ENCODE measurements at regions not wholly inside any gene's neighbourhood (a gene's known extent, or its start where the extent isn't known, plus 50 kb on each side); places are given as distances from the start of the nearest gene placed in this dataset.

DNA sequence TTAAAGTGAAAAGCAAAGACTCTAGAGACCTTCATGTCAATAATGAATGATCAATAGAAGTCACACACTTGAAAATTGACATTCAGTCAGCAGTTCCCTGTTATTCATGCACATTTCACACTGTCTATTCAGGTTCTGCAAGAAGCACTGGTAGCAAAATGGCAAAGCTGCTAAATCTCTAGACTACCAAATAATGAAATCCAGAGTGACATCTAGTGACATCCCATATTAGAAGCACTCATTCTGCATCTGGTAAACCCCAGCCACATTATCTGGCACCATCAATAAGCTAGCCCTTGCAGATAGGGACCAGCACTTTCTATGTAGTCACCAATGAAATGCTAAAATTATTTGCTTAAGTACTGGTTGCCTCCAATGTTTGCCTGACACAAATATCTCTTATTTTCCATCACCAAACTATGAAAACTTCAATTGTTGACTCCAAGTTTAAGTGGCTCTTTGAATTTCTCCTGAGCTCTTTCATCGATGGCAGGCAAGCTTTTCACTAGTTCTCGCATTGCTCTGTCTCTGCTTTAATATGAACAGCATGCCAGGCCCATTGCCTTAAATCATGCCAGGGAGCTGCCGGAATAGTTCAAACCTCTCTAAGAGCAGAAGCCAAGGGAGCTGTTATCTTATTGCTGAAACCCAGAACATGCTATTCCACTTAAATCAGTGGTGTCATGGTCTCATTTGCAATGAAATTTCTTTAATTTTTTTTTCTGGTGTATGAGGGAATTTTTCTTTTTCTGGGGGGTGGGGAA is 409.9 kb downstream of the MZT1 start:
- 95 to 96% methylated on average over 3 of the region's 3 CpGs for WGBS, 2 experiments
- Histone ChIP-seq H3K4me1 (ENCODE audit: control insufficient read depth, insufficient read depth, low read length) (no peaks in the 10 kb centered on the region), H3K27ac (ENCODE audit: insufficient read depth, low read depth, low read length, poor library complexity, severe bottlenecking) (no peak overlapping the region), H3K36me3 (ENCODE audit: control insufficient read depth, insufficient read depth, low read length) (no peaks in the 10 kb centered on the region), H3K27me3 (ENCODE audit: control insufficient read depth, insufficient read depth, low read length, poor library complexity, severe bottlenecking) (no peaks in the 10 kb centered on the region), H3K4me3 (ENCODE audit: insufficient read depth, low read depth, low read length) (no peak overlapping the region), H3K9me3 (ENCODE audit: control insufficient read depth, low read length) (no peaks in the 10 kb centered on the region)

DNA sequence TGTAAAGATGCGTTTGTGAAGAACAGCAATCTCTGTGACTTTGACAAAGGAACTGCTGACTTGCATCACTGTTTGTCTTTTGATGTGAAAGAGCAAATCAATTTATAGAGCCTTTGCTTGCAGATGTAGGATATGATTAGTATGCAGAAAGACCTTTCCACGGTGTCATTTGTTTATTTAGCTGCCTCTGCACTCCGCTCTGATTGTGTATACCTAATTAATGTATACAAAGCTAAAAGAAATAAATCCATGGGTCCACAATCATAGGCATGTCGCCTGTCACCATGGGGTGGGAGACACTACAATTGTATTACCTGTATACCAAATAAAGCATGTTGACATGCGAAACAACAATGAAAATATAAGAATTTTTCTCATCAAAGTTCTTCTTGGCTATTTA is 410.7 kb downstream of the MZT1 start:
- no peaks in the 10 kb centered on the region for H3K9me3 ChIP-seq (ENCODE audit: control insufficient read depth, low read length)
- H3K4me1 ChIP-seq (ENCODE audit: control insufficient read depth, insufficient read depth, low read length) = no peaks in the 10 kb centered on the region
- H3K36me3 ChIP-seq (ENCODE audit: control insufficient read depth, insufficient read depth, low read length) = no peaks in the 10 kb centered on the region
- H3K4me3 ChIP-seq (ENCODE audit: insufficient read depth, low read depth, low read length) = no peak overlapping the region
- WGBS, 2 experiments = 91 to 97% methylated on average over 2 to 4 of the region's 5 CpGs
- no peak overlapping the region for H3K27ac ChIP-seq (ENCODE audit: insufficient read depth, low read depth, low read length, poor library complexity, severe bottlenecking)
- H3K27me3 ChIP-seq (ENCODE audit: control insufficient read depth, insufficient read depth, low read length, poor library complexity, severe bottlenecking) = no peaks in the 10 kb centered on the region

DNA sequence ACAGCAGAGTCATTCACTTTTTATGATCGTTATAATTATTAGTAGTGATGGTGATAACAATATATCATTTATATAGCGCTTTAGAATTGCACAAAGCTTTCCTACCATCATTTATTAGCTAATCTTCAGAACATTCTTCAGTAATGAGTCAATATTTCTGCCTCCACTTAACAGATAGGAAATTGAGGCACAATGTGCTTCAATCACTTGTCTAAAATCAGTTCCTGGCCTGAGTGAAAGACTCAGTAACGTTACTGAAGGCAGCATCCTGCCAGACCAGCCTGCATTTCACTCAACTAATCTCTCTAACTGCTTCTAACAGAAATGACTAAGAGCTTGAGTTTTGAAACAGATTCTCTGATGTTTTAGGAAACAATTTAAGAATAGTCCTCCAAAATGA is 412.1 kb downstream of the MZT1 start:
- Histone ChIP-seq H3K4me1 (ENCODE audit: control insufficient read depth, insufficient read depth, low read length) (no peaks in the 10 kb centered on the region), H3K4me3 (ENCODE audit: insufficient read depth, low read depth, low read length) (no peak overlapping the region), H3K9me3 (ENCODE audit: control insufficient read depth, low read length) (no peaks in the 10 kb centered on the region), H3K27me3 (ENCODE audit: control insufficient read depth, insufficient read depth, low read length, poor library complexity, severe bottlenecking) (no peaks in the 10 kb centered on the region), H3K36me3 (ENCODE audit: control insufficient read depth, insufficient read depth, low read length) (no peaks in the 10 kb centered on the region), H3K27ac (ENCODE audit: insufficient read depth, low read depth, low read length, poor library complexity, severe bottlenecking) (no peak overlapping the region)
- WGBS, 2 experiments = 93% methylated on average over 2 of the region's 3 CpGs

DNA sequence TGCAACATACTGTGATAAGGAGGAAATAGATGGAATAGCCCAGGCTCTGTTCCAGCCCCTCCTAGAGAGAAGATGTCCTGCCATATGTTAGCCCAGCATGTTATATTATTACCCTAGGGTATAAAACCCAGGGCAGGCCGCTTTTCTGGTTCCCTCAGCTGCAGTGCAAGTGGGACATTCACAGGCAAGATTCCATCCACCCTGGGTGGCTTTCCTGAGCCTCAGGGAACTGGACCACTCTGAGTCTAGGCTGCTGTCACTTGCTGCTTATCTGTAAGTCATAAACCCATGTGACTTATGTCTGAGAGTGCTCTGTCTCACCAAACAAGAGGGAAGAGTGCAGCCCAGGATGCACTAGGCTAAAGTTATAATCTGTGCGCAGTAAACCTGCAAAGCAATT is 413.2 kb downstream of the MZT1 start:
- H3K9me3 ChIP-seq (ENCODE audit: control insufficient read depth, low read length) = no peaks in the 10 kb centered on the region
- H3K27ac ChIP-seq (ENCODE audit: insufficient read depth, low read depth, low read length, poor library complexity, severe bottlenecking) = no peak overlapping the region
- WGBS, 2 experiments = 91 to 94% methylated on average over 2 of the region's 2 CpGs
- H3K4me3 ChIP-seq (ENCODE audit: insufficient read depth, low read depth, low read length) = no peak overlapping the region
- H3K36me3 ChIP-seq (ENCODE audit: control insufficient read depth, insufficient read depth, low read length) = no peaks in the 10 kb centered on the region
- no peaks in the 10 kb centered on the region for H3K27me3 ChIP-seq (ENCODE audit: control insufficient read depth, insufficient read depth, low read length, poor library complexity, severe bottlenecking)
- H3K4me1 ChIP-seq (ENCODE audit: control insufficient read depth, insufficient read depth, low read length) = no peaks in the 10 kb centered on the region

DNA sequence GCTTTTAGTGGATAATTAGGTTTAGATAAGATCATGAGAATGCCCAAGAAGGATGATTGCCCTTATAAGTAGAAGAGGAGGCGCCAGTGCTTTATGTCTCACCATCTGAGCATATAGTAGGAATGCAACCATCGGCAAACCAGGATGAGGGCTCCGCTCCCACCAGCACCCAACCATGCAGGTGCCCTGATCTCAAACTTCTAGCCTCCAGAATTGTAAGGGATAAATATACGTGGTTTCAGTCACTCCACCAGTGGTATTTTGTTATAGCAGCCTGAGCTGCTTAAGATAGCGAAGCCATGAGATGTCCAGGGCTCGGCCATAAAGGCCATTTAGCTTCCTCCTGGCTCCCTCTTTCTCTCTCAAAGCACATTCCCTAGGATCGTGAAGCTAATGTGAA is 413.9 kb downstream of the MZT1 start:
- Histone ChIP-seq H3K27ac (ENCODE audit: insufficient read depth, low read depth, low read length, poor library complexity, severe bottlenecking) (no peak overlapping the region), H3K9me3 (ENCODE audit: control insufficient read depth, low read length) (no peaks in the 10 kb centered on the region), H3K4me1 (ENCODE audit: control insufficient read depth, insufficient read depth, low read length) (no peaks in the 10 kb centered on the region), H3K4me3 (ENCODE audit: insufficient read depth, low read depth, low read length) (no peak overlapping the region), H3K27me3 (ENCODE audit: control insufficient read depth, insufficient read depth, low read length, poor library complexity, severe bottlenecking) (no peaks in the 10 kb centered on the region), H3K36me3 (ENCODE audit: control insufficient read depth, insufficient read depth, low read length) (no peaks in the 10 kb centered on the region)
- WGBS, 2 experiments = 93 to 96% methylated on average over 7 of the region's 7 CpGs

DNA sequence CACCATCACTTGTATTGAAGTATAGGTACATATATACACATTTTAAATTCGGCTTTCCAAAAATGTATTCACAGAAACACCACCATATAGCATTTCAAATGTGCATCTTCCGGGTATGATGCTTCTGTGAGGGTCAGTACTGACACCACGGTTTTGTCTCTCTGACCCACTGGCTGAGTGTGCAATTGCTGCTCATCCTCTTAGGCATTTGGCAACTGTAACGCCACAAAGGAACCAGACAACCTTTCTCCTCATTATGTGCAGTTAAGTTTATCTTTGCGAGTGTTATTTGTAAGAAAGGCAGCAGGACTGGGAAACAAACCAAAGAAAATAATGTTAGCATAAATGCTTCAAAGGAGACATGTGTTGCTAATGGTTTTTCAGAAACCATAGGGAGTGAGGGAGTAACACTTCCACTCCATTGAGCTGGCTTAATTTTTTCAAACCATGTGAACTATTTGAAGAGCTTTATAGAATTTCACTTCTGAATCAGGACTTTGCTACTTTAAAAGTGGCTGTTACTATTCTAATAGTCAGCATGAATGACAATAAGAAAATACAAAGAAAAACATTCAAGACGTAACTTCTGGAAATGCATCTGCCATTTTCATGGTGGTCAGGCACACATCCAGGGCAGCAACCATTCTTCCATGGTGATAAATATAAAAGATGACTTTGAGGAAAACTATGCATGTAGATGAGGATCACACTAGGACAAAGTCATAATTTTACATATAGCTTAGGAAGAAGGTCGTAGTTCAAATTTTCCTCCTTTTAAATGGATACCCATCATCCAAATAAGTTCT is 423.3 kb downstream of the MZT1 start:
- H3K27ac ChIP-seq (ENCODE audit: insufficient read depth, low read depth, low read length, poor library complexity, severe bottlenecking) = no peak overlapping the region
- WGBS, 2 experiments = 89 to 94% methylated on average over 6 of the region's 7 CpGs
- no peak overlapping the region for H3K4me3 ChIP-seq (ENCODE audit: insufficient read depth, low read depth, low read length)

DNA sequence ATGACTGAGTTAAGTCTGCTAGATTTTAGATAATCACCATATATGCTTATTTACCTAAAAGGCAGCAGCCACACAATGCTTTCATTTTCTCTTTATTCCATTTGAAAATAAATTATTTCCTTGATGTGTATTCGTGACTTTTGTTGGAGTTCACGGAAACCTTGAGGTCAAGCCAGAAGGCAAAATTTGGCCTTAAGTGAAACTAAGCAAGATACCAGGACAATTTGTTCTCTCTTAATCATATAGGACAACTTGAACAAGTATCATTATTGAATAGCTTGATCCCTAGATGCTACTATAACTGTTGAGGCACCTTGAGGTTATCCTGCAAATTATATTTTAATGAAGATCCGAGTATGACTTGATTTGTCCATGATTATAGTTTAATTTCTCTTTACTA is 429.2 kb upstream of the DACH1 start:
- 97 to 100% methylated on average over 2 to 3 of the region's 3 CpGs for WGBS, 2 experiments
- Histone ChIP-seq H3K4me1 (ENCODE audit: control insufficient read depth, insufficient read depth, low read length) (no peaks in the 10 kb centered on the region), H3K4me3 (ENCODE audit: insufficient read depth, low read depth, low read length) (no peak overlapping the region)

More for the DNA sequence above, 423.3 kb downstream of the MZT1 start:
- no peaks in the 10 kb centered on the region for H3K9me3 ChIP-seq (ENCODE audit: control insufficient read depth, low read length)
- H3K27me3 ChIP-seq (ENCODE audit: control insufficient read depth, insufficient read depth, low read length, poor library complexity, severe bottlenecking) = no peaks in the 10 kb centered on the region
- no peaks in the 10 kb centered on the region for H3K4me1 ChIP-seq (ENCODE audit: control insufficient read depth, insufficient read depth, low read length)
- no peaks in the 10 kb centered on the region for H3K36me3 ChIP-seq (ENCODE audit: control insufficient read depth, insufficient read depth, low read length)

DNA sequence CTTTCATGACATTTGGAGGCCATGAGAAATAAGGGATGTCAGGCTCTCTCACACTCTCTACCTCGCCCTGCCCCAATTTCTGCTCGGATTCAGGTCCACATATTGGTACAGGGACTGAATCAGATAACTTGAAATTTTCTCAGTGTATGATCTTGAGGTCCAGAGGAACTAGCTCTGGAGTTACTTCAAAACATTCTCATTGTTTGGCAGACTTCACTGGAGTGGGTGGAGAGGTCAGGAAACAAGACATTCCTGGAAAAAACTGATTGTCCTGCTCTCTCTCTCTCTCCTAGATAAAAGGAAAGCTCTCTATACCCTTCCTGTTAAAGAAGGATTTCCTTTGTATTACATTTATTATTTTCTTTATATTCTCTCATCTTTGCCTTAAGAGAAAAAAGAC is 428.1 kb upstream of the DACH1 start:
- Histone ChIP-seq H3K36me3 (ENCODE audit: control insufficient read depth, insufficient read depth, low read length) (no peaks in the 10 kb centered on the region), H3K4me3 (ENCODE audit: insufficient read depth, low read depth, low read length) (no peak overlapping the region), H3K27ac (ENCODE audit: insufficient read depth, low read depth, low read length, poor library complexity, severe bottlenecking) (no peak overlapping the region), H3K4me1 (ENCODE audit: control insufficient read depth, insufficient read depth, low read length) (no peaks in the 10 kb centered on the region), H3K9me3 (ENCODE audit: control insufficient read depth, low read length) (no peaks in the 10 kb centered on the region), H3K27me3 (ENCODE audit: control insufficient read depth, insufficient read depth, low read length, poor library complexity, severe bottlenecking) (no peaks in the 10 kb centered on the region)
- WGBS, 2 experiments = 92 to 100% methylated on average over 2 of the region's 2 CpGs

More for the DNA sequence above, 429.2 kb upstream of the DACH1 start:
- Histone ChIP-seq H3K36me3 (ENCODE audit: control insufficient read depth, insufficient read depth, low read length) (no peaks in the 10 kb centered on the region), H3K27me3 (ENCODE audit: control insufficient read depth, insufficient read depth, low read length, poor library complexity, severe bottlenecking) (no peaks in the 10 kb centered on the region), H3K9me3 (ENCODE audit: control insufficient read depth, low read length) (no peaks in the 10 kb centered on the region), H3K27ac (ENCODE audit: insufficient read depth, low read depth, low read length, poor library complexity, severe bottlenecking) (no peak overlapping the region)

DNA sequence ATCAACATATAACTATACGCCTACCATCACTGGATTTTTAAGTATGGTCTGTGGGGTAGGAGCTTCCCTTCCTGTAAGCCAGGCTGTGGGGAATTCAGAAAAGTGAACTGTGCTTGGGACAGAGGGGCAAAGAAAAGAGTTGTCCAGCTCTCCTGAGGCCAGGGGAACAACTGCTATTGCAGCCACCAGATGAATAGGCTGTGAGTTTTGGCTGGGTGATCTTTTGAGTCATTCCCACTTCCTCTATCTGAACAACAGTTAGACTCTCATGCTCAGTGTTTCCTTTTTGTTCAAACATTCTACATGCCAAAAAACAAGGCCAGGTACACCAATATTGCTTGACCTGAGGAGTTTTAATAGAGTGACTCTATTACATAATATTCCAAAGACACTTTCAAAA is 426.2 kb upstream of the DACH1 start:
- Histone ChIP-seq H3K27ac (ENCODE audit: insufficient read depth, low read depth, low read length, poor library complexity, severe bottlenecking) (no peak overlapping the region), H3K36me3 (ENCODE audit: control insufficient read depth, insufficient read depth, low read length) (no peaks in the 10 kb centered on the region), H3K27me3 (ENCODE audit: control insufficient read depth, insufficient read depth, low read length, poor library complexity, severe bottlenecking) (no peaks in the 10 kb centered on the region), H3K4me3 (ENCODE audit: insufficient read depth, low read depth, low read length) (no peak overlapping the region), H3K9me3 (ENCODE audit: control insufficient read depth, low read length) (no peaks in the 10 kb centered on the region), H3K4me1 (ENCODE audit: control insufficient read depth, insufficient read depth, low read length) (no peaks in the 10 kb centered on the region)
- WGBS, 2 experiments = 100% methylated on average over 1 of the region's 1 CpG; no CpG with 5 or more reads in 1 of the 2 experiments

DNA sequence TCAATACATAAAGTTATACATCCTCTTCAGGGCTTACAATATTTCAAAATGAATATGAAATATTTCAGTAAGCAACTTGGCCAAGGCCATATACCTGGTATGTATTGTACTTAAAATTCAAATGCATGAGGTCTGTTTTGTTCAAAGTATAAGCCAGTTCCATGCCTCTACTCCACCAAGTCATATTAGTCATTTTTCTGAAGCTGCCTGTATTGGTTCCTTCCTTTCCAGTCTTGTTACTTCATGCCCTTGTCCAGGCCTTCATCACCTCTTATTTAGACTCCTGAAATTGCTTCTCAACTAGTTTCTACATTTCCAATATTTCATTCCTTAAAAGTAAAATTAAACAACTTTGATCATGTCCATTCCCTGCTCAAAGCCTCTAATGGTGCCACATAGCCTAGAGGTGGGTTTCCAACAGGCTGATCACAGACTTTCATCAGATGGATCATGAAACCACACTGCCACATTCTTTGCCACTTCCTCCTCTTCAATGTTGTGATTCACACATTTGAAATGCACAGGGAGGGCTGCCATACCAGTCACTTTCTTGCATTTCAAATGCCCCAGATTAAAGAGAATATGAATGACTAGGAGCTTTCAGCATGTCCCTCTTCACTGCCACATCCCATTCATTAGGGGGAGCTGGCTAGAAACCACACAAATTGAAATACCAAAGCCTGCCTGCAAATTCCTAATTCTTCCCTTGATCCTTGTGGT is 424.1 kb upstream of the DACH1 start:
- Histone ChIP-seq H3K4me3 (ENCODE audit: insufficient read depth, low read depth, low read length) (no peak overlapping the region), H3K36me3 (ENCODE audit: control insufficient read depth, insufficient read depth, low read length) (no peaks in the 10 kb centered on the region), H3K4me1 (ENCODE audit: control insufficient read depth, insufficient read depth, low read length) (no peaks in the 10 kb centered on the region), H3K27ac (ENCODE audit: insufficient read depth, low read depth, low read length, poor library complexity, severe bottlenecking) (no peak overlapping the region), H3K9me3 (ENCODE audit: control insufficient read depth, low read length) (no peaks in the 10 kb centered on the region), H3K27me3 (ENCODE audit: control insufficient read depth, insufficient read depth, low read length, poor library complexity, severe bottlenecking) (no peaks in the 10 kb centered on the region)
